AG09319 (cell line): ENCODE measurements at regions not wholly inside any gene's neighbourhood (a gene's known extent, or its start where the extent isn't known, plus 50 kb on each side); places are given as distances from the start of the nearest gene placed in this dataset.

ENCODE experiments used
- DNase-seq: peaks from one replicate; pipeline ENCODE4 v3.0.0-alpha.2; 2010; ENCODE audit warnings: low read depth; ENCODE audit errors: extremely low read depth
- TF ChIP-seq, protein P1 (sequence below): IDR thresholded peaks from 2 replicates; pipeline ENCODE4 v1.5.1; 2011; ENCODE audit warnings: low read depth, mild to moderate bottlenecking, inconsistent platforms, low read length, moderate library complexity

DNA sequence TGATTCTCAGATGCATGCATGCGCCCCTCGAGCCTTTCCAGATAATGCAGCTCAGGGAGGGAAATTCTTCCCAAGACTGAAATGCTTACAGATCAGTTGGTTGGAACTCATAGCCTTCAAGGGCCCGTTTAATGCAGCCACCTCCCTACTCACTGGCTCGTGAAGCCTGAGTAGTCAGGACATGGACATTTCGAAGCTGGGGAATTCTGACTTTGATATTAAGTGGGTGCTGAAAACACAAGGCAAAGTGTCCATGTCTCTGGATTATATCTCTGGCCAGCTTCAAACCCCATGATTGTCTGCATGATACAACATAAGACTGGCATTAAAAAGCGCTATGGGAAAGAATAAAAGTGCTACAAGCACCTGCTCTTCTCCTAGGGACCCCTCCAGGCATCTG lies 207.5 kb downstream of the HERPUD2 start:
- DNase-seq = no peak
- TF ChIP-seq, protein P1, sequence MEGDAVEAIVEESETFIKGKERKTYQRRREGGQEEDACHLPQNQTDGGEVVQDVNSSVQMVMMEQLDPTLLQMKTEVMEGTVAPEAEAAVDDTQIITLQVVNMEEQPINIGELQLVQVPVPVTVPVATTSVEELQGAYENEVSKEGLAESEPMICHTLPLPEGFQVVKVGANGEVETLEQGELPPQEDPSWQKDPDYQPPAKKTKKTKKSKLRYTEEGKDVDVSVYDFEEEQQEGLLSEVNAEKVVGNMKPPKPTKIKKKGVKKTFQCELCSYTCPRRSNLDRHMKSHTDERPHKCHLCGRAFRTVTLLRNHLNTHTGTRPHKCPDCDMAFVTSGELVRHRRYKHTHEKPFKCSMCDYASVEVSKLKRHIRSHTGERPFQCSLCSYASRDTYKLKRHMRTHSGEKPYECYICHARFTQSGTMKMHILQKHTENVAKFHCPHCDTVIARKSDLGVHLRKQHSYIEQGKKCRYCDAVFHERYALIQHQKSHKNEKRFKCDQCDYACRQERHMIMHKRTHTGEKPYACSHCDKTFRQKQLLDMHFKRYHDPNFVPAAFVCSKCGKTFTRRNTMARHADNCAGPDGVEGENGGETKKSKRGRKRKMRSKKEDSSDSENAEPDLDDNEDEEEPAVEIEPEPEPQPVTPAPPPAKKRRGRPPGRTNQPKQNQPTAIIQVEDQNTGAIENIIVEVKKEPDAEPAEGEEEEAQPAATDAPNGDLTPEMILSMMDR = no peak

DNA sequence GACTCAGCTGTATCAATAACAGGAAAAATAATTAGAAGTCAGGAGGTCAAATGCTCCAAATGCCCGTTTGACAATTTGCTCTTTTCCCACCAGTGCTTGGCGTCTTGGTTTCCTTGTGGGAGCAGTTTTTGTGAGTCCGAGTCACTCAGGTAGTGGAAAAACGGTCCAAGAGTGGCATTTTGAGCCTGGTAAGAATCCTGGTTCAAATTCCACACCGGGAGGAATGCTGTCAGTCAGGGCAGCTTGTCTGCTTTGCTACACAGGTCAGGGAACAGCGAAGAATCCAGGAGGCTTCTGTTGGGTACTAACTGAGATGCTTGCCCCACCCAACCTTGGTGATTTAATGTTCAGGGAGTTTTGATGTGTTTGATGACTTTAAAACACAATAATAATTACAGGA lies 209.5 kb downstream of the HERPUD2 start:
- no peak for DNase-seq
- TF ChIP-seq, protein P1 = no peak

- no peak for DNase-seq
- TF ChIP-seq, protein P1 = no peak
Observed at GRCh38 chr7:35483568-35483967, 211.4 kb downstream of the HERPUD2 start.

- DNase-seq = no peak
- TF ChIP-seq, protein P1 = no peak
Observed at GRCh38 chr7:35482231-35482630, 212.7 kb downstream of the HERPUD2 start.

DNA sequence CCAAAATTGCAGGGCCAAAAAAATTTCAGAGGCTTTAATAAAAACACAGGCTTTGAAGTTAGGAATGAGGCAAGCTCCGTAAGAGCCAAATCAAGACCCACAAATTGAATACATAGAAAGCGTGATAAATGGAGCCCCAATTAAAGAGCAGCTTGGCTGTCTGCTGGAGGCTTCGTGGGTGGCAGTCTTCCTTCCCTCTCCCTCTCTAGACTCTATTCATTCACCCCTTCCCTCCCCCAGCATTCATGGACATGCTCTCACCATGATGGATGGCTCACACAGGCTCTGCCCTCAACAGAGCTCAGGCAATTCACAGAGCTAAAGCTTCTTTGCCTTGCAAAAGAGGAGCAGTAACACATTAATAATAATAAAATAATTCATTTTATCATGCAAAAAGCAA lies 214.1 kb downstream of the HERPUD2 start:
- DNase-seq = no peak
- TF ChIP-seq, protein P1 = no peak

DNA sequence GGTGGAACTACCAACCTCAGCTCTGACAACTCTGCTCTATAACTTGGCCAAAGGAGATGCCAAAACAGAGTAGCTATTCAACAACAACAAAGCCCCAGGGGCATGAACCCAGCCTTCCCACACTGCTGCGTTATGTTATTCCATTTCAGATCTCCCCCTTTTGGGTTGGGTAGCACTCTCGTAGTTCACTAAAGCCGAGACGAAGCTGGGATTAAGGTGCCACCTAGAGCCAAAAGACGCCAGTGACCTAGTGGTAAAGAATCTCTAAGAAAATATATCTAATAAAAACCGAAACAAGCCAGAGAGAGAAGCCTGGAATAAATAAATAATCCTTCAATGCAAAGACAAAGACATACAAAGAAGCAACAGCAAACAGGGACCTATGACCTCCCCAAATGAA lies 217.3 kb downstream of the HERPUD2 start:
- DNase-seq = no peak
- TF ChIP-seq, protein P1 = no peak

GRCh38 chr7:35474100-35474499 lies 220.2 kb upstream of the TBX20 start:
- DNase-seq = no peak
- TF ChIP-seq, protein P1 = no peak
